GM23338 (cell line): ENCODE measurements at regions not wholly inside any gene's neighbourhood (a gene's known extent, or its start where the extent isn't known, plus 50 kb on each side); places are given as distances from the start of the nearest gene placed in this dataset.

ENCODE experiments used
- ATAC-seq: fragments of 200-7000 bp; cut with Tn5 transposase; 3 replicates; pipeline ENCODE4 v1.9.1; 2020
- DNase-seq: peaks from one replicate; pipeline ENCODE4 v3.0.0-alpha.2; 2015; ENCODE audit warnings: low spot score
- H2AFZ ChIP-seq: fragments of 200-600 bp; sonication (generic); 2 replicates; pipeline ENCODE4 v1.8.0; 2016; ENCODE audit warnings: antibody characterized with exemption, mild to moderate bottlenecking, moderate library complexity
- H3F3A ChIP-seq: fragments of 200-600 bp; sonication (generic); replicated peaks from 2 replicates; pipeline ENCODE4 v1.8.0; 2017; ENCODE audit warnings: antibody characterized with exemption, mixed run types, low read depth
- H3K27ac ChIP-seq: fragments of 200-600 bp; sonication (generic); 2 replicates; pipeline ENCODE4 v1.6.1; 2016; ENCODE audit warnings: low read depth
- H3K27me3 ChIP-seq: fragments of 200-600 bp; sonication (generic); 2 replicates; pipeline ENCODE4 v1.8.0; 2016; ENCODE audit warnings: mild to moderate bottlenecking, mixed run types, moderate library complexity; ENCODE audit not compliant: insufficient read depth
- H3K36me3 ChIP-seq: fragments of 200-600 bp; sonication (generic); 2 replicates; pipeline ENCODE4 v1.8.0; 2016; ENCODE audit warnings: mild to moderate bottlenecking; ENCODE audit not compliant: insufficient read depth
- H3K4me1 ChIP-seq: fragments of 200-600 bp; sonication (generic); 2 replicates; pipeline ENCODE4 v1.8.0; 2016; ENCODE audit warnings: mild to moderate bottlenecking, moderate library complexity; ENCODE audit not compliant: insufficient read depth
- H3K4me2 ChIP-seq: fragments of 200-600 bp; sonication (generic); 2 replicates; pipeline ENCODE4 v1.7.1; 2017; ENCODE audit warnings: mixed run types
- H3K4me3 ChIP-seq: fragments of 200-600 bp; sonication (generic); 2 replicates; pipeline ENCODE4 v1.6.1; 2016; ENCODE audit warnings: mixed run types
- H3K79me2 ChIP-seq: fragments of 200-600 bp; sonication (generic); replicated peaks from 2 replicates; pipeline ENCODE4 v1.8.0; 2017; ENCODE audit warnings: mild to moderate bottlenecking; ENCODE audit not compliant: insufficient read depth
- H3K9me2 ChIP-seq: fragments of 200-600 bp; sonication (generic); 2 replicates; pipeline ENCODE4 v1.8.0; 2017; ENCODE audit not compliant: insufficient read depth
- H4K20me1 ChIP-seq: fragments of 200-600 bp; sonication (generic); replicated peaks from 2 replicates; pipeline ENCODE4 v1.8.0; 2017; ENCODE audit warnings: mild to moderate bottlenecking; ENCODE audit not compliant: insufficient read depth
- H3K27ac Mint-ChIP-seq: 2 replicates; pipeline ENCODE4 v1.8.0; 2020; ENCODE audit warnings: inconsistent platforms, mild to moderate bottlenecking, moderate library complexity, mixed read lengths
- H3K27me3 Mint-ChIP-seq: 3 replicates; pipeline ENCODE4 v1.8.0; 2022; ENCODE audit warnings: low read depth, mild to moderate bottlenecking, moderate library complexity, mixed read lengths, inconsistent platforms; ENCODE audit not compliant: insufficient read depth, poor library complexity
- H3K36me3 Mint-ChIP-seq: 3 replicates; pipeline ENCODE4 v1.8.0; 2021; ENCODE audit warnings: low read depth, mild to moderate bottlenecking, inconsistent platforms, moderate library complexity, mixed read lengths
- H3K4me1 Mint-ChIP-seq: 3 replicates; pipeline ENCODE4 v1.8.0; 2020; ENCODE audit warnings: mild to moderate bottlenecking, inconsistent platforms, mixed read lengths
- H3K4me3 Mint-ChIP-seq: 3 replicates; pipeline ENCODE4 v1.8.0; 2021; ENCODE audit warnings: moderate library complexity, mild to moderate bottlenecking, inconsistent platforms, mixed read lengths
- H3K9me3 Mint-ChIP-seq: 3 replicates; pipeline ENCODE4 v1.8.0; 2020; ENCODE audit warnings: moderate library complexity, mild to moderate bottlenecking, inconsistent platforms, mixed read lengths
- CREB1 ChIP-seq: fragments of 250-450 bp; sonication (Bioruptor Pico); IDR thresholded peaks from 2 replicates; pipeline ENCODE4 v1.5.0; 2020; ENCODE audit warnings: low read depth, mild to moderate bottlenecking, moderate library complexity
- NANOG ChIP-seq: IDR thresholded peaks from 2 replicates; pipeline ENCODE4 v1.6.1; 2016; ENCODE audit warnings: antibody characterized with exemption, borderline replicate concordance
- STAT1 ChIP-seq: IDR thresholded peaks from one replicate; pipeline ENCODE4 v1.6.1; 2016; ENCODE audit warnings: antibody characterized with exemption; ENCODE audit not compliant: unreplicated experiment
- ZNF114 ChIP-seq: fragments of 250-450 bp; sonication (Bioruptor Pico); IDR thresholded peaks from 2 replicates; pipeline ENCODE4 v1.5.0; 2020; ENCODE audit warnings: mild to moderate bottlenecking, moderate library complexity
- ZNF331 ChIP-seq: fragments of 250-450 bp; sonication (Bioruptor Pico); IDR thresholded peaks from 2 replicates; pipeline ENCODE4 v1.5.0; 2020; ENCODE audit warnings: low read depth, mild to moderate bottlenecking, moderate library complexity
- TF ChIP-seq, protein P1 (sequence below): fragments of 250-450 bp; sonication (Bioruptor Pico); IDR thresholded peaks from 2 replicates; pipeline ENCODE4 v1.5.0; 2020; ENCODE audit warnings: mild to moderate bottlenecking, moderate library complexity
- TF ChIP-seq, protein P2 (sequence below): IDR thresholded peaks from 2 replicates; pipeline ENCODE4 v1.6.1; 2016; ENCODE audit warnings: antibody characterized with exemption

- TF ChIP-seq, protein P1, sequence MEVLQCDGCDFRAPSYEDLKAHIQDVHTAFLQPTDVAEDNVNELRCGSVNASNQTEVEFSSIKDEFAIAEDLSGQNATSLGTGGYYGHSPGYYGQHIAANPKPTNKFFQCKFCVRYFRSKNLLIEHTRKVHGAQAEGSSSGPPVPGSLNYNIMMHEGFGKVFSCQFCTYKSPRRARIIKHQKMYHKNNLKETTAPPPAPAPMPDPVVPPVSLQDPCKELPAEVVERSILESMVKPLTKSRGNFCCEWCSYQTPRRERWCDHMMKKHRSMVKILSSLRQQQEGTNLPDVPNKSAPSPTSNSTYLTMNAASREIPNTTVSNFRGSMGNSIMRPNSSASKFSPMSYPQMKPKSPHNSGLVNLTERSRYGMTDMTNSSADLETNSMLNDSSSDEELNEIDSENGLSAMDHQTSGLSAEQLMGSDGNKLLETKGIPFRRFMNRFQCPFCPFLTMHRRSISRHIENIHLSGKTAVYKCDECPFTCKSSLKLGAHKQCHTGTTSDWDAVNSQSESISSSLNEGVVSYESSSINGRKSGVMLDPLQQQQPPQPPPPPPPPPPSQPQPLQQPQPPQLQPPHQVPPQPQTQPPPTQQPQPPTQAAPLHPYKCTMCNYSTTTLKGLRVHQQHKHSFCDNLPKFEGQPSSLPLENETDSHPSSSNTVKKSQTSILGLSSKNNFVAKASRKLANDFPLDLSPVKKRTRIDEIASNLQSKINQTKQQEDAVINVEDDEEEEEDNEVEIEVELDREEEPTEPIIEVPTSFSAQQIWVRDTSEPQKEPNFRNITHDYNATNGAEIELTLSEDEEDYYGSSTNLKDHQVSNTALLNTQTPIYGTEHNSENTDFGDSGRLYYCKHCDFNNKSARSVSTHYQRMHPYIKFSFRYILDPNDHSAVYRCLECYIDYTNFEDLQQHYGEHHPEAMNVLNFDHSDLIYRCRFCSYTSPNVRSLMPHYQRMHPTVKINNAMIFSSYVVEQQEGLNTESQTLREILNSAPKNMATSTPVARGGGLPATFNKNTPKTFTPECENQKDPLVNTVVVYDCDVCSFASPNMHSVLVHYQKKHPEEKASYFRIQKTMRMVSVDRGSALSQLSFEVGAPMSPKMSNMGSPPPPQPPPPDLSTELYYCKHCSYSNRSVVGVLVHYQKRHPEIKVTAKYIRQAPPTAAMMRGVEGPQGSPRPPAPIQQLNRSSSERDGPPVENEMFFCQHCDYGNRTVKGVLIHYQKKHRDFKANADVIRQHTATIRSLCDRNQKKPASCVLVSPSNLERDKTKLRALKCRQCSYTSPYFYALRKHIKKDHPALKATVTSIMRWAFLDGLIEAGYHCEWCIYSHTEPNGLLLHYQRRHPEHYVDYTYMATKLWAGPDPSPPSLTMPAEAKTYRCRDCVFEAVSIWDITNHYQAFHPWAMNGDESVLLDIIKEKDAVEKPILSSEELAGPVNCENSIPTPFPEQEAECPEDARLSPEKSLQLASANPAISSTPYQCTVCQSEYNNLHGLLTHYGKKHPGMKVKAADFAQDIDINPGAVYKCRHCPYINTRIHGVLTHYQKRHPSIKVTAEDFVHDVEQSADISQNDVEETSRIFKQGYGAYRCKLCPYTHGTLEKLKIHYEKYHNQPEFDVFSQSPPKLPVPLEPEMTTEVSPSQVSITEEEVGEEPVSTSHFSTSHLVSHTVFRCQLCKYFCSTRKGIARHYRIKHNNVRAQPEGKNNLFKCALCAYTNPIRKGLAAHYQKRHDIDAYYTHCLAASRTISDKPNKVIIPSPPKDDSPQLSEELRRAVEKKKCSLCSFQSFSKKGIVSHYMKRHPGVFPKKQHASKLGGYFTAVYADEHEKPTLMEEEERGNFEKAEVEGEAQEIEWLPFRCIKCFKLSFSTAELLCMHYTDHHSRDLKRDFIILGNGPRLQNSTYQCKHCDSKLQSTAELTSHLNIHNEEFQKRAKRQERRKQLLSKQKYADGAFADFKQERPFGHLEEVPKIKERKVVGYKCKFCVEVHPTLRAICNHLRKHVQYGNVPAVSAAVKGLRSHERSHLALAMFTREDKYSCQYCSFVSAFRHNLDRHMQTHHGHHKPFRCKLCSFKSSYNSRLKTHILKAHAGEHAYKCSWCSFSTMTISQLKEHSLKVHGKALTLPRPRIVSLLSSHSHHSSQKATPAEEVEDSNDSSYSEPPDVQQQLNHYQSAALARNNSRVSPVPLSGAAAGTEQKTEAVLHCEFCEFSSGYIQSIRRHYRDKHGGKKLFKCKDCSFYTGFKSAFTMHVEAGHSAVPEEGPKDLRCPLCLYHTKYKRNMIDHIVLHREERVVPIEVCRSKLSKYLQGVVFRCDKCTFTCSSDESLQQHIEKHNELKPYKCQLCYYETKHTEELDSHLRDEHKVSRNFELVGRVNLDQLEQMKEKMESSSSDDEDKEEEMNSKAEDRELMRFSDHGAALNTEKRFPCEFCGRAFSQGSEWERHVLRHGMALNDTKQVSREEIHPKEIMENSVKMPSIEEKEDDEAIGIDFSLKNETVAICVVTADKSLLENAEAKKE, result no peak
- TF ChIP-seq ZNF331 (CRISPR knock-in tag), result no peak
- TF ChIP-seq STAT1, result no peak
- TF ChIP-seq, protein P2, sequence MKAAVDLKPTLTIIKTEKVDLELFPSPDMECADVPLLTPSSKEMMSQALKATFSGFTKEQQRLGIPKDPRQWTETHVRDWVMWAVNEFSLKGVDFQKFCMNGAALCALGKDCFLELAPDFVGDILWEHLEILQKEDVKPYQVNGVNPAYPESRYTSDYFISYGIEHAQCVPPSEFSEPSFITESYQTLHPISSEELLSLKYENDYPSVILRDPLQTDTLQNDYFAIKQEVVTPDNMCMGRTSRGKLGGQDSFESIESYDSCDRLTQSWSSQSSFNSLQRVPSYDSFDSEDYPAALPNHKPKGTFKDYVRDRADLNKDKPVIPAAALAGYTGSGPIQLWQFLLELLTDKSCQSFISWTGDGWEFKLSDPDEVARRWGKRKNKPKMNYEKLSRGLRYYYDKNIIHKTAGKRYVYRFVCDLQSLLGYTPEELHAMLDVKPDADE, result no peak
- TF ChIP-seq NANOG, result no peak
- TF ChIP-seq CREB1 (CRISPR knock-in tag), result no peak
These were observed 637.4 kb upstream of the API5 start (continued) for GRCh38 chr11:42674436-42674835.

DNA sequence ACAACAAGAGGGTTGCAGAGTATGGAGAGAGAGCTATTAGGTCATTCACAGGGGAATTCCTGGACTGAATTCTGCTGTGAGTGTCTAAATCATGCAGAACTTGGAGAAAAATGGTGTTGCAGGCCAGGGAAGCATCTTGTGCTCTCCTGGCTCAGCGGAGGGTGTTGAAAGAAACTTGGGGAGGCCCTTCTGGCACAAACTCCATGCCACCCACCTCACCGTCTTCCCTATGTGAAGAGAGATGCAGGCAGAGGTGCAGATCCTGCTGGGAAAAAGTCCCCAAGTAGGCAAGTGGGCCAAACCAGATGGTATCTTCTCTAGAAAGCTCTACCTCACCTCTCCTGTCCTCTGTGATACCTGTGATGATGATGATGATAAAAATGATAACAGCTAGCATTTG is 604.3 kb upstream of the API5 start:
- Histone ChIP-seq H3K4me2 (no peak overlapping the region), H3K4me3 (no peak overlapping the region), H3K4me1 (no peaks in the 10 kb centered on the region), H3F3A (no peaks in the 10 kb centered on the region), H2AFZ (no peak overlapping the region), H4K20me1 (no peaks in the 10 kb centered on the region), H3K9me2 (no peaks in the 10 kb centered on the region), H3K27me3 (no peaks in the 10 kb centered on the region), H3K79me2 (no peaks in the 10 kb centered on the region), H3K27ac (no peak overlapping the region), H3K36me3 (no peaks in the 10 kb centered on the region)
- no peak overlapping the region for H3K4me3 Mint-ChIP-seq
- no peak for TF ChIP-seq ZNF114 (CRISPR knock-in tag)
- peaks cover 4% of the 10 kb centered on the region for H3K27me3 Mint-ChIP-seq
- no peak for DNase-seq
- no peaks in the 10 kb centered on the region for H3K4me1 Mint-ChIP-seq
- ATAC-seq, result no peak
- H3K9me3 Mint-ChIP-seq, result peaks cover 97% of the 10 kb centered on the region
- no peak overlapping the region for H3K27ac Mint-ChIP-seq
- peaks cover 27% of the 10 kb centered on the region for H3K36me3 Mint-ChIP-seq
